HG02840 (cell line): ENCODE measurements at regions not wholly inside any gene's neighbourhood (a gene's known extent, or its start where the extent isn't known, plus 50 kb on each side); places are given as distances from the start of the nearest gene placed in this dataset.
"Not testable (repeated sequence)": the region's sequence is repeated elsewhere in the genome, so short reads cannot be mapped to it uniquely, and the experiment has no call there.

ENCODE experiments used
- ATAC-seq: cut with Tn5 transposase; IDR thresholded peaks from one replicate; pipeline ENCODE4 v1.9.1; 2021; ENCODE audit warnings: mild to moderate bottlenecking, moderate library complexity, moderate number of reproducible peaks; ENCODE audit not compliant: unreplicated experiment, low FRiP score

GRCh38 chr2:65602603-65603235 is 170.3 kb upstream of the SPRED2 start:
- ATAC-seq = no peak

GRCh38 chr2:65600871-65601270 is 168.5 kb upstream of the SPRED2 start:
- not testable (repeated sequence) for ATAC-seq

GRCh38 chr2:65600351-65600750 is 168.0 kb upstream of the SPRED2 start:
- ATAC-seq = not testable (repeated sequence)

- ATAC-seq = no peak
These were observed 167.3 kb upstream of the SPRED2 start for GRCh38 chr2:65599693-65600092.

- no peak for ATAC-seq
These were observed 166.6 kb upstream of the SPRED2 start for GRCh38 chr2:65598996-65599395.

GRCh38 chr2:65598264-65598663 is 165.9 kb upstream of the SPRED2 start:
- no peak for ATAC-seq

GRCh38 chr2:65595630-65596029 is 163.2 kb upstream of the SPRED2 start:
- no peak for ATAC-seq

GRCh38 chr2:65594150-65594549 is 161.8 kb upstream of the SPRED2 start:
- ATAC-seq = no peak

GRCh38 chr2:65589667-65590066 is 157.3 kb upstream of the SPRED2 start:
- ATAC-seq = no peak

GRCh38 chr2:65587779-65588178 is 155.4 kb upstream of the SPRED2 start:
- ATAC-seq = no peak

- ATAC-seq = no peak
These were observed 154.1 kb upstream of the SPRED2 start for GRCh38 chr2:65586516-65586915.

GRCh38 chr2:65583061-65583460 is 150.7 kb upstream of the SPRED2 start:
- ATAC-seq = no peak

GRCh38 chr2:65582364-65582763 is 150.0 kb upstream of the SPRED2 start:
- no peak for ATAC-seq

- no peak for ATAC-seq
These were observed 148.4 kb upstream of the SPRED2 start for GRCh38 chr2:65580824-65581223.

- no peak for ATAC-seq
These were observed 147.3 kb upstream of the SPRED2 start for GRCh38 chr2:65579506-65580235.

- ATAC-seq = no peak
These were observed 145.3 kb upstream of the SPRED2 start for GRCh38 chr2:65577654-65578053.

- ATAC-seq = no peak
These were observed 144.6 kb upstream of the SPRED2 start for GRCh38 chr2:65576861-65577601.

- ATAC-seq = no peak
These were observed 143.9 kb upstream of the SPRED2 start for GRCh38 chr2:65576278-65576677.

GRCh38 chr2:65574993-65575392 is 142.6 kb upstream of the SPRED2 start:
- ATAC-seq = no peak

- ATAC-seq = not testable (repeated sequence)
These were observed 136.4 kb upstream of the SPRED2 start for GRCh38 chr2:65568656-65569440.

- no peak for ATAC-seq
These were observed 134.2 kb upstream of the SPRED2 start for GRCh38 chr2:65566617-65567016.
